SW 1271 (cell line): ENCODE measurements at regions not wholly inside any gene's neighbourhood (a gene's known extent, or its start where the extent isn't known, plus 50 kb on each side); places are given as distances from the start of the nearest gene placed in this dataset.

Experiments used
- DNase-seq, 2 experiments: peaks; one replicate each; lab custom pipeline; 2025; lab: John Stamatoyannopoulos, UW

DNA sequence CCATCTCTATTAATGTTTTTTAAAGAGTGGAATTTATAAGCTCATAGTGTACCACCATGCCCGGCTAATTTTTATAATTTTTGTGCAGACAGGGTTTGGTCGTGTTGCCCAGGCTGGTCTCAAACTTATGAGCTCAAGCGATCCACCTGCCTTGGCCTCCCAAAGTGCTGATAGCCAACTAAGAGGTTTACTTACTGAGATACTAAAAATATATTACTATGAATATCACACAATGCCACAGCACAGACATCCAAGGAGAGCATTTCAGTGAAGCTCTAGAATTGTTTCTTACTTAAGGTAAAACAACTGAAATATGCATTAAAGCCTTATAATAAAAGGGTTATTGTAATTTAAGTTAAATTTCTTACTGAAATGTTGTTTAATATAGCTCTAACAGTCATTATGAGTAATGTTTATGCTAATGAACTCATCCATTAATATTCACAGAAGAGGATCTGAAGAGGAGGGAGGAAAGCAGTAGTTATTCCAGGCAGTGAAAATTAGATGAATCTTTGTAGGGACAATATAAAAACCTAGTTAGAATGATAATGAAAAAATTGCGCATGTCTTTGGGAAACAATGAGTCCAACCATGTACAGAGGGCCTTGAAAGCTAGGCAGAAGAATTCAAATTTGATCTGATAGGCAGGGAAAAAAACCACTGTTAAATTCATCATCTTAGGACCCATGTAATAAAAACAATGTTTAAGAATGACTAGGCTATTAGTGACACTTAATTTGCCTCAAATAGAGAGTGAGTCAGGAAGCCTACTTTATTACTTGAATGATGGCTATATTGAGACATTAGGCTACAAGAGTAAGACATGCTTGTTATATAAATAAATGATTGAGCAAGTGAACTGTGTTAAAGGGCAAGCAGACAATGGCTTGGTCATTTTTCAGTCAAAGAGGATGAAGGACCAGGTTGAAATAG lies 99.2 kb downstream of the SLC41A2 start:
- no peak for DNase-seq

DNA sequence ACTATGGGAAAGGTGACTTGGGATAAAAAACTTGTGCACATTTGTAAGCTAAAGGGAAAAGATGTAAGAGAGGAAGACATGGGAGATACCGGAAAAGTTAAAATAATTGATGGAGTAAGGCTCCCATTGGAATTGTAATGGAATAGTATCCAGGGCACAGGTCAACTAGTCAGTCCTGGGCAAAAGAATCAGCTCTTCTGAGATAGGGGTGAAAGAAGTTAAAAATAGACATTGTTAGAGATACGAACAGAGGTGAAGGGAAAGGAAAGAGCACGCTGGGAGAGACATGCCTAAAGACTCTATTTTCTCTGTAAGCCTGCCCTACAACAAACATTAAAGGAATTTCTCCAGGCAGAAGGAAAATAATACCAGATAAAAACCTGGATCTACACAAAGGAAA lies 101.6 kb downstream of the SLC41A2 start:
- no peak for DNase-seq

GRCh38 chr12:104855599-104855998 lies 102.5 kb downstream of the SLC41A2 start:
- no peak for DNase-seq

DNA sequence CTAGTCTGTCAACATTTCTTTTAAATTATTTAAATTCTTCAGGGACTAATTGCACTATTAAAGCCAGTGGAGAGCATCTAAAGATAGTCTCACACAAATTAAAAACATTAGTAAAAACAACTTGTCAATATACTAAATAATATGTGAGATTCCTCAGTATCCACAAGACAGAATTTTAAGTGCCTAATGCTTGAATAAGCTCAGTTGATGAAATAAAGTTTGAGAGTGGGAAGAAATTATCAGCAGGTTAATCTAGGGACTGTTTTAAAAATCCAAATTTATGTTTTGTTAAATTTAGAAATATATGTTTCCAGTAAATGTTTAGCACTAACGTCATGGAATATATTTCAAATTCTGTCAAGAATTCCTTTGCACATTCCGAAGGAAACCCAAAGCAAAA lies 105.2 kb downstream of the SLC41A2 start:
- no peak for DNase-seq

GRCh38 chr12:104852102-104852501 lies 106.0 kb downstream of the SLC41A2 start:
- no peak for DNase-seq

GRCh38 chr12:104850781-104851180 lies 107.3 kb downstream of the SLC41A2 start:
- no peak for DNase-seq

DNA sequence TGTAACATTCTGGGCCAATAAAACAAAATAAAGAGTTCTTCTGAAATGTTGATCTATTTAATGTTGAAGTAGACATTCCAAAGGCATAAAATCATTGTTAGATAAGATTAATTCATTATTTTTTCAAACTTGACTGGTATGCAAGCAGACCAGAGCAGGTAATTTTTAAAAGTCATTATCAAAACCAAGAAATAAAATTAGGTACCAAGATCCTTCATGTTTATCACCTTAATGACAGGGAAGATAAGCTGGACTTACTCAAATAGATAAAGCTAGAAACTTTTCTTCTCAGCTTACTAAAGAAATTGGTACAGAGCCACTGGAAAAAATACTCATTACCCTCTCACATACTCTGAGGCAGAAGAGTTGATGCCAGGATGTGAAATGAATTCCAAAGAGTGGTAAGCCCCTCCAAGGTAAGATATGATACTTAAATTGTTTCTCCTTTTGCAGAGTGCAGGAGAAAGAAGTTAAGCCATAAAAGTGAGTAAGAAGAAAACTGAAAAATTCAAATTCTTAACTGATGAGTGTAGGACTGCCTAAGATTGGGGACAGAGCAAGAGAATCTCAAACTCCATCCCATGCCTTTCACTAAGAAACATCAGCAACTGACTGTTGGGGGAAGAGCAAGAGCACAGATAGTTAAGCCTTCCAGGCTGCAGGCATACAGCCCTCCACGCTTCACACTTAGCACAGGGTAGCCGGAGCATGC lies 111.9 kb downstream of the SLC41A2 start:
- no peak for DNase-seq

DNA sequence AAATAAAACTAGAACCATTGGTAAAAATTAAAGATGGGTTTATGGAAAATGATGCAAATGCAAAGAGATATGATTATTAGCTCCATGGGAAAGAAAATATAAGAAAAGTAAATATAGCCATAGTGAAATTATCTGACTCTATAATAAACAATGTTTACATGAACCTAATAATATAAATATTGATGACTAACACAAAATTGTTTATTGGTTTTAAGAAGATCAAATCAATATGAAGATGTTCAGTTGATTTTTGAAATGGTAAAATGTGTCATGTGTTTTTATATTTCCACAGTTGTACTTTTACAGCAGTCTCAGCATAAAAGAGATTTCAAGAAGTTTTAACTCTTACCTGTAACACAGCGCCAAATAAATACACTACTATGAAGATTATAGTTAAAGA lies 114.0 kb downstream of the SLC41A2 start:
- no peak for DNase-seq

DNA sequence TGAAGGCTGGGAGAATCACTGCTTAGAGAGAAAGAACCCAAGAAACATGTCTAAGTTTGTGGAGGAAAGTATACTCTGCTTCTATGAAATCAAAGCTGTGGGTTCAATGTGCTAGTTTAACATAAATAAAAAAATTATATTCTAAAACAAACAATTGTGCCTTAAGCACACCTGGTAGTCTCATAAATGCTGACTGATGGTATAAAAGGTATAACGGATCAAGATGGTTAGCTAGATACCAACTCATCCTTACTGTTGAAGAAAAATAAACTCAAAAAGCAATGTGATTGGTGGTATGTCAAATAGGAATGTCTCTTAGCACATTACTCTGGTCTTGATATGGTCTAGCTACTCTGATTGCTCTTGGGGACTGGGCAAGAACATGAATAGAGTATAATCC lies 117.8 kb downstream of the SLC41A2 start:
- DNase-seq = no peak

DNA sequence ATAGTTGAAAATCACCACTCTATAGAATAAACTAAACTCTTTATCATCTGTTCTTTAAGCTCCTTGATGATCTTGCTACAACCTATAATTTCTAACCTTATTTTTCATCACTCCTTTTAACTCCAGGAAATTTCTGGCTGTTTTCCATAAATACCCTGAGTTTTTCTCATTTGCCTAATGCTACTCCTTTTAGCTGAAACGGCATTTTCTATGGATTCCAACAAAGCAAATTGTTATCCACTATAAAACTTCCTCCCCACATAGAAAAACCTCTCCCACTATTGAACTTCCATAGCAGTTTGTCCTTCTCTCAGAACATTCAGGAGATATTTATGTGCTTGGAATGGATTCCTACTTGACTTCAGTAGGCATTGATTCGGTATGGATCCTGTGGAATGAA lies 122.8 kb downstream of the SLC41A2 start:
- DNase-seq = no peak

DNA sequence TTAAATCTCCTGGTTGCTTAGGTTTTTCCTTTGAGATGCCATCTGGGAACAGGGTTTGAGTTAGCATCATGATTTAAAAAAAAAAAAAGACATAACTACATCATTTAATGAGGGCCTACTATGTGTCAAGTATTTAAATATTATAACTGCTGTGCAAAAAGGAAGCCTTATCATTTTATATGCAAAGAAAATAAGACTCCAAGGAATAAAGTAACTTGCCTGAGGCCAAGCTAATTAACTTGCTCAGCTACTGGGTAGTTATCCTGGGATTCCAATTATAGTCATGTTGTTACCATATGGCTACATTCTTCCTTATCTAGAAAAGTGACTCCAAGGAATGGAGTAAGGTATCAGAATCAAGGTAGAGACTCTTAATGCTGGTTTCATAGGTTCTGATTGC lies 123.5 kb downstream of the SLC41A2 start:
- DNase-seq = no peak

DNA sequence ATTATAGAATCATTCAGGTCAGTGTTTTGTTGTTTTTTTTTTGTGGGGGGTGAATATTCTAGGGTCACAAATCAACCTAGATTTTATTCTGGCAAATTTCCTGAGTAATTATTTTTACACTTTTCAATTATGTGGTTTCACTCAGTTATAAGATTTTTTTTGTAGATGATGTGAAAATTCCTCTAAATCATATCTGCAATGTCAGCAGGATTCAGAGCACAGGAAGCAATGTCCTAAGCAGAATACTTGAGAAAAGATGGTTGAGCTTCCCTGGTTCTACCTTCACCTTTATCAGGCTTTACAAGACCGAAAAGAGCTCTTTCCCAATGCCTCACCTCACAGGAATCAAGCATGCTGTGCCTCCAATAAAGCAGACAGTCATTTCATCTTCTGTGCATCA lies 124.3 kb downstream of the SLC41A2 start:
- DNase-seq = no peak

DNA sequence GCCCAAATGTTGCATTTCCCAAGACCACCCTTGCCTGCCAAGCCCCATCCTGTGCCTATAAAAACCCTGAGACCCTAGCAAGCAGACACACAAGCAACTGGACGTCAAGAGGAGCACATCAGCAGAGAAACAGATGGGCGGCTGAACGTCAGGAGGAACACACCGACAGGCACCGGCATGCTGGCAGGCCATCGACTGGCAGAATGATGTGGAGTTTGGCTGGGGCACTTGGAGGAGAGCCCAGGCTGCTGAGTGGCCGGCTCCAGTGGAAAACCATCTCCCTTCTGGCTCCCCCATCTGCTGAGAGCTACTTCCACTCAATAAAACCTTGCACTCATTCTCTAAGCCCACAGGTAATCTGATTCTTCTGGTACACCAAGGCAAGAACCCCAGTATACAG lies 130.1 kb downstream of the SLC41A2 start:
- DNase-seq = no peak

- no peak for DNase-seq
These were observed 130.5 kb downstream of the SLC41A2 start for GRCh38 chr12:104827587-104827986.

DNA sequence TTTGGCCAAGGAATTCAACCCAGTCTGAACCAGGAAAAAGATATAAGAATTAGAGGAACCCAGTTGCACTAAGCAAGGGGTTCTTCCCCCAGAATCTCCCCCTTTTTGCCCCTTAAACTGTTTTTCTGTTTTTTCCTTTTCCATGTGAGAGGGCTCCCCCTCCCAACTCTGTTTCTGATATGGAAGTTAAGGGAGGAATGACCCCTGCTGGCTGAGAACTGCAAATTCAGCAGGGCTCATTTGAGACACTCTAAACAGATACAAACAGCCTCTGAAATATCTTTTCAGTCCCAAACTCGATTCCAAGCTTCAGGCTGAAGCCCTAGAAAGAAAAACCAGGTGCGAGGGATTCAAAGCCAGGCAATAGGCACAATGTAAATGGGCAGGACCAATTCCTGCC lies 132.7 kb downstream of the SLC41A2 start:
- no peak for DNase-seq

DNA sequence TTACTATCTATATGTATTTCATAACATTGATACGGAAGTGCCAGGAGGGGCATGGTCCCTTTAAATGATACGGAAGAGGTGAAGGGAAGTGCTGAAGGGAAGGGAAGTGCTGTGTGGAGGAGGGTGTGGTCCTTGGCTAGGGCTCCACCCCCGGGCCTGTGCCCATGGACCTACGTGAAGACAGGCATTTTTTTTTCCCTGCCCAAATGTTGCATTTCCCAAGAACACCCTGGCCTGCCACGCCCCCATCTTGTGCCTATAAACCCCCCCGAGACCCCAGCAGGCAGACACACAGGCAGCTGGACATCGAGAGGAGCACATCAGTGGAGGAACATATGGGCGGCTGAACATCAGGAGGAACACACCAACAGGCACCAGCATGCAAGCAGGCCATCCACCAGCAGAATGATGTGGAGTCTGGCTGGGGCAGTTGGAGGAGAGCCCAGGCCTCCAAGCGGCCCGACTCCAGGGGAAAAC lies 134.1 kb downstream of the SLC41A2 start:
- no peak for DNase-seq

DNA sequence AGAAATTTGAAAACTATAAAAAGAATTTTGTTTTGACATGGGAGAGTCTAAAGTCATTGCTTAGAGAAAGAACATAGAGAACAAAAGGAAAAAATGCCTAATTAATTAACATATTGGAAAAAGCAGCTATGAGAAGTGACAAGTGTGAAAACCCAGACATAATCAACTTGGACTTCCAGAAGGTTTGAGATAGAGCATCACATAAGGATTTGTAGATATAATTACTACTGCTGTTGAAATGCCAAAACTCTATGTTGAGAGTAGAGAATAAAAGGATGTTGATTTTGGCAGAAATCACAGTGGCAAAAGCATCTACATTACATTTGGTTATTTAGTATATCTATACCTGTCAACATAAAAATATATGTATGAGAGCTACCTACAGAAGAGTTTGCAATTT lies 135.1 kb downstream of the SLC41A2 start:
- no peak for DNase-seq

GRCh38 chr12:104816845-104817503 lies 141.1 kb downstream of the SLC41A2 start:
- DNase-seq = no peak

- DNase-seq = no peak
These were observed 142.2 kb downstream of the SLC41A2 start for GRCh38 chr12:104815935-104816334.

- DNase-seq = no peak
These were observed 143.1 kb downstream of the SLC41A2 start for GRCh38 chr12:104814944-104815343.
